WERI-Rb-1 (cell line): ENCODE measurements at regions not wholly inside any gene's neighbourhood (a gene's known extent, or its start where the extent isn't known, plus 50 kb on each side); places are given as distances from the start of the nearest gene placed in this dataset.

Source experiments
- DNase-seq: peaks from one replicate; pipeline ENCODE4 v3.0.0-alpha.2; 2020
- H3K27ac ChIP-seq: fragments of 250-450 bp; sonication (Bioruptor Pico); 2 replicates; pipeline ENCODE4 v1.5.1; 2020; ENCODE audit warnings: mild to moderate bottlenecking, moderate library complexity
- H3K27me3 ChIP-seq: fragments of 250-450 bp; sonication (Bioruptor Pico); 2 replicates; pipeline ENCODE4 v1.5.1; 2021; ENCODE audit warnings: mild to moderate bottlenecking, low read depth, moderate library complexity; ENCODE audit not compliant: insufficient read depth, severe bottlenecking
- H3K36me3 ChIP-seq: fragments of 250-450 bp; sonication (Bioruptor Pico); 2 replicates; pipeline ENCODE4 v1.5.1; 2020; ENCODE audit warnings: mild to moderate bottlenecking, moderate library complexity
- H3K4me3 ChIP-seq: 2 replicates; pipeline ENCODE4 v1.5.1; 2011; ENCODE audit warnings: low read depth, mild to moderate bottlenecking, control low read depth, low read length
- H3K9me3 ChIP-seq: fragments of 250-450 bp; sonication (Bioruptor Pico); 2 replicates; pipeline ENCODE4 v1.5.1; 2021; ENCODE audit warnings: mild to moderate bottlenecking, moderate library complexity; ENCODE audit not compliant: severe bottlenecking
- CTCF ChIP-seq: IDR thresholded peaks from 2 replicates; pipeline ENCODE4 v1.5.1; 2011; ENCODE audit warnings: low read depth, mild to moderate bottlenecking, control low read depth, inconsistent platforms, low read length

- DNase-seq = no peak
- no peak for TF ChIP-seq CTCF
These were observed 937.6 kb upstream of the SLIT2 start for GRCh38 chr4:19314116-19314515.

GRCh38 chr4:19309378-19309777, 942.3 kb upstream of the SLIT2 start:
- peak; percentile 16; the same call in 1 of the 2 replicates for TF ChIP-seq CTCF
- DNase-seq = no peak
- Histone ChIP-seq H3K27ac (no peak overlapping the region), H3K4me3 (no peak overlapping the region), H3K36me3 (no peaks in the 10 kb centered on the region), H3K9me3 (no peaks in the 10 kb centered on the region), H3K27me3 (peaks cover 3% of the 10 kb centered on the region)

More at GRCh38 chr4:19314116-19314515, 937.6 kb upstream of the SLIT2 start:
- Histone ChIP-seq H3K4me3 (no peak overlapping the region), H3K36me3 (no peaks in the 10 kb centered on the region), H3K27ac (no peak overlapping the region), H3K9me3 (no peaks in the 10 kb centered on the region), H3K27me3 (no peaks in the 10 kb centered on the region)

- Histone ChIP-seq H3K27me3 (peaks cover 7% of the 10 kb centered on the region), H3K4me3 (no peak overlapping the region), H3K9me3 (no peaks in the 10 kb centered on the region), H3K36me3 (no peaks in the 10 kb centered on the region), H3K27ac (no peak overlapping the region)
- DNase-seq = no peak
- TF ChIP-seq CTCF = no peak
These were observed 947.7 kb upstream of the SLIT2 start for GRCh38 chr4:19304028-19304427.

GRCh38 chr4:19301527-19301926, 950.2 kb upstream of the SLIT2 start:
- DNase-seq = no peak
- Histone ChIP-seq H3K36me3 (no peaks in the 10 kb centered on the region), H3K4me3 (no peak overlapping the region), H3K27me3 (peaks cover 7% of the 10 kb centered on the region), H3K9me3 (no peaks in the 10 kb centered on the region), H3K27ac (no peak overlapping the region)
- no peak for TF ChIP-seq CTCF

GRCh38 chr4:19300213-19300612, 951.5 kb upstream of the SLIT2 start:
- Histone ChIP-seq H3K36me3 (no peaks in the 10 kb centered on the region), H3K4me3 (no peak overlapping the region), H3K27ac (no peak overlapping the region), H3K9me3 (no peaks in the 10 kb centered on the region), H3K27me3 (peaks cover 4% of the 10 kb centered on the region)
- DNase-seq = no peak
- no peak for TF ChIP-seq CTCF

- no peaks in the 10 kb centered on the region for H3K36me3 ChIP-seq
- DNase-seq = no peak
- H3K27ac ChIP-seq = no peak overlapping the region
- H3K27me3 ChIP-seq = peaks cover 4% of the 10 kb centered on the region
- H3K4me3 ChIP-seq = no peak overlapping the region
- no peaks in the 10 kb centered on the region for H3K9me3 ChIP-seq
- no peak for TF ChIP-seq CTCF
These were observed 952.7 kb upstream of the SLIT2 start for GRCh38 chr4:19298998-19299397.
